Ovary (tissue), 3 donors: ENCODE measurements at regions not wholly inside any gene's neighbourhood (a gene's known extent, or its start where the extent isn't known, plus 50 kb on each side); places are given as distances from the start of the nearest gene placed in this dataset.

Experiments used
- EP300 ChIP-seq: sonication (generic); formaldehyde crosslinking; IDR thresholded peaks from one replicate; pipeline ENCODE4 v1.6.1; 2017; ENCODE audit warnings: antibody characterized with exemption
- POLR2A ChIP-seq: fragments of 450-650 bp; IDR thresholded peaks from one replicate; pipeline ENCODE4 v1.6.1; 2017; ENCODE audit warnings: antibody characterized with exemption, mild to moderate bottlenecking, moderate library complexity
- TF ChIP-seq, protein P1 (sequence below), 3 donors: fragments of 450-650 bp in 2 of 3; fragments of 200-600 bp in 1 of 3; IDR thresholded peaks; one replicate each; pipeline versions ENCODE4 v1.5.1 to v1.8.0; 2016 to 2022; ENCODE audit warnings: antibody characterized with exemption in 3 of 3, mild to moderate bottlenecking in 1 of 3
- donor health status: DM: no; HTN: no; CAD: no.

- TF ChIP-seq, protein P1, sequence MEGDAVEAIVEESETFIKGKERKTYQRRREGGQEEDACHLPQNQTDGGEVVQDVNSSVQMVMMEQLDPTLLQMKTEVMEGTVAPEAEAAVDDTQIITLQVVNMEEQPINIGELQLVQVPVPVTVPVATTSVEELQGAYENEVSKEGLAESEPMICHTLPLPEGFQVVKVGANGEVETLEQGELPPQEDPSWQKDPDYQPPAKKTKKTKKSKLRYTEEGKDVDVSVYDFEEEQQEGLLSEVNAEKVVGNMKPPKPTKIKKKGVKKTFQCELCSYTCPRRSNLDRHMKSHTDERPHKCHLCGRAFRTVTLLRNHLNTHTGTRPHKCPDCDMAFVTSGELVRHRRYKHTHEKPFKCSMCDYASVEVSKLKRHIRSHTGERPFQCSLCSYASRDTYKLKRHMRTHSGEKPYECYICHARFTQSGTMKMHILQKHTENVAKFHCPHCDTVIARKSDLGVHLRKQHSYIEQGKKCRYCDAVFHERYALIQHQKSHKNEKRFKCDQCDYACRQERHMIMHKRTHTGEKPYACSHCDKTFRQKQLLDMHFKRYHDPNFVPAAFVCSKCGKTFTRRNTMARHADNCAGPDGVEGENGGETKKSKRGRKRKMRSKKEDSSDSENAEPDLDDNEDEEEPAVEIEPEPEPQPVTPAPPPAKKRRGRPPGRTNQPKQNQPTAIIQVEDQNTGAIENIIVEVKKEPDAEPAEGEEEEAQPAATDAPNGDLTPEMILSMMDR (IDR thresholded peaks at IDR 0.05), result no peak
- TF ChIP-seq POLR2A (no peak), EP300 (no peak)
Observed at GRCh38 chr13:112244495-112245177, 131.5 kb upstream of the SPACA7 start.
